Suprapubic skin (tissue), 4 donors: ENCODE measurements at regions not wholly inside any gene's neighbourhood (a gene's known extent, or its start where the extent isn't known, plus 50 kb on each side); places are given as distances from the start of the nearest gene placed in this dataset.

Experiments used
- DNase-seq, 2 donors: peaks; one replicate each; pipeline ENCODE4 v3.0.0-alpha.2; 2019; ENCODE audit warnings: low spot score in 2 of 2
- H3K27ac ChIP-seq: fragments of 200-600 bp; sonication (generic); one replicate; pipeline ENCODE4 v1.5.1; 2019
- H3K27me3 ChIP-seq: fragments of 200-600 bp; sonication (generic); one replicate; pipeline ENCODE4 v1.5.1; 2019
- H3K36me3 ChIP-seq: fragments of 200-600 bp; sonication (generic); one replicate; pipeline ENCODE4 v1.5.1; 2019
- H3K4me1 ChIP-seq: fragments of 200-600 bp; sonication (generic); one replicate; pipeline ENCODE4 v1.5.1; 2019
- H3K4me3 ChIP-seq: fragments of 200-600 bp; sonication (generic); one replicate; pipeline ENCODE4 v1.5.1; 2019; ENCODE audit warnings: mild to moderate bottlenecking
- H3K9me3 ChIP-seq: fragments of 200-600 bp; sonication (generic); one replicate; pipeline ENCODE4 v1.5.1; 2019
- EP300 ChIP-seq: sonication (generic); formaldehyde crosslinking; IDR thresholded peaks from one replicate; pipeline ENCODE4 v1.6.1; 2017; ENCODE audit warnings: antibody characterized with exemption
- POLR2A ChIP-seq, 2 donors: fragments of 450-650 bp; IDR thresholded peaks; one replicate each; pipeline ENCODE4 v1.6.1; 2017; ENCODE audit warnings: antibody characterized with exemption in 2 of 2, mild to moderate bottlenecking in 2 of 2, moderate library complexity in 2 of 2
- POLR2AphosphoS5 ChIP-seq, 3 donors: sonication (generic); formaldehyde crosslinking; IDR thresholded peaks; one replicate each; pipeline ENCODE4 v1.6.1; 2017; ENCODE audit warnings: antibody characterized with exemption in 3 of 3
- WGBS: methylation state at CpG from one replicate; pipeline ENCODE4 v1.1.5; 2018; 5-methylcytosine and 5-hydroxymethylcytosine counted together
- TF ChIP-seq, protein P1 (sequence below), 2 donors: fragments of 200-600 bp in 1 of 2; fragments of 450-650 bp in 1 of 2; sonication (generic) in 1 of 2; IDR thresholded peaks; one replicate each; pipeline ENCODE4 v1.5.1; 2016 to 2019; ENCODE audit warnings: antibody characterized with exemption in 2 of 2, mild to moderate bottlenecking in 1 of 2, moderate library complexity in 1 of 2

DNA sequence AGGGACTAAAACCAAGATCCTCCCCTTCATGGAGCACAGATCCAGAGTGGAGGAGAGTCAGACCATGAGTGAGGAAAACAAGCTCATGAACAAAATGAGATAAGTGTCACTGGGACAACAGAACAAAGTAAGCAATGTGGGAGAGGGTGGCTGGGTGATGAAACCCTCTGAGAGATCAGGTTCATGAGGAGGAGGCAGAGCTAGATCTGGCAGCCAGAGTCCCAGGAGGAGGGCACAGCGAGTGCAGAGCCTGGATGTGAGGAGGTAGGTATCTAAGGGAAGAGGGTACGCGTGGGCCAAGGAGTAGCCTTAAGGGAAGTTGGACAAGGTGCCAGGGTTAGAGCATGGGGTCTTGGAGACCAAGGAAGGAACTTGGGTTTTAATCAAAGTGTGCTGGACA, 1311.9 kb downstream of the UQCRFS1 start:
- no peaks in the 10 kb centered on the region for H3K9me3 ChIP-seq
- DNase-seq, result no peak
- H3K4me3 ChIP-seq, result no peak overlapping the region
- 81% methylated on average over 3 of the region's 3 CpGs for WGBS
- H3K4me1 ChIP-seq, result no peaks in the 10 kb centered on the region
- no peak for TF ChIP-seq POLR2AphosphoS5 (IDR thresholded peaks at IDR 0.05)
- TF ChIP-seq EP300, result no peak
- no peak for TF ChIP-seq POLR2A (IDR thresholded peaks at IDR 0.05)
- TF ChIP-seq, protein P1, sequence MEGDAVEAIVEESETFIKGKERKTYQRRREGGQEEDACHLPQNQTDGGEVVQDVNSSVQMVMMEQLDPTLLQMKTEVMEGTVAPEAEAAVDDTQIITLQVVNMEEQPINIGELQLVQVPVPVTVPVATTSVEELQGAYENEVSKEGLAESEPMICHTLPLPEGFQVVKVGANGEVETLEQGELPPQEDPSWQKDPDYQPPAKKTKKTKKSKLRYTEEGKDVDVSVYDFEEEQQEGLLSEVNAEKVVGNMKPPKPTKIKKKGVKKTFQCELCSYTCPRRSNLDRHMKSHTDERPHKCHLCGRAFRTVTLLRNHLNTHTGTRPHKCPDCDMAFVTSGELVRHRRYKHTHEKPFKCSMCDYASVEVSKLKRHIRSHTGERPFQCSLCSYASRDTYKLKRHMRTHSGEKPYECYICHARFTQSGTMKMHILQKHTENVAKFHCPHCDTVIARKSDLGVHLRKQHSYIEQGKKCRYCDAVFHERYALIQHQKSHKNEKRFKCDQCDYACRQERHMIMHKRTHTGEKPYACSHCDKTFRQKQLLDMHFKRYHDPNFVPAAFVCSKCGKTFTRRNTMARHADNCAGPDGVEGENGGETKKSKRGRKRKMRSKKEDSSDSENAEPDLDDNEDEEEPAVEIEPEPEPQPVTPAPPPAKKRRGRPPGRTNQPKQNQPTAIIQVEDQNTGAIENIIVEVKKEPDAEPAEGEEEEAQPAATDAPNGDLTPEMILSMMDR (IDR thresholded peaks at IDR 0.05), result no peak
- no peaks in the 10 kb centered on the region for H3K27me3 ChIP-seq
- H3K27ac ChIP-seq, result no peak overlapping the region
- H3K36me3 ChIP-seq, result no peaks in the 10 kb centered on the region

GRCh38 chr19:27896091-27896490, 1316.9 kb downstream of the UQCRFS1 start:
- H3K27me3 ChIP-seq, result no peaks in the 10 kb centered on the region
- H3K9me3 ChIP-seq, result no peaks in the 10 kb centered on the region
- H3K27ac ChIP-seq, result no peak overlapping the region
- H3K36me3 ChIP-seq, result no peaks in the 10 kb centered on the region
- WGBS, result 100% methylated on average over 1 of the region's 1 CpG
- no peak overlapping the region for H3K4me3 ChIP-seq
- no peak for TF ChIP-seq POLR2A (IDR thresholded peaks at IDR 0.05)
- TF ChIP-seq EP300, result no peak
- TF ChIP-seq, protein P1 (IDR thresholded peaks at IDR 0.05), result no peak
- no peak for TF ChIP-seq POLR2AphosphoS5 (IDR thresholded peaks at IDR 0.05)
- no peaks in the 10 kb centered on the region for H3K4me1 ChIP-seq
- no peak for DNase-seq

DNA sequence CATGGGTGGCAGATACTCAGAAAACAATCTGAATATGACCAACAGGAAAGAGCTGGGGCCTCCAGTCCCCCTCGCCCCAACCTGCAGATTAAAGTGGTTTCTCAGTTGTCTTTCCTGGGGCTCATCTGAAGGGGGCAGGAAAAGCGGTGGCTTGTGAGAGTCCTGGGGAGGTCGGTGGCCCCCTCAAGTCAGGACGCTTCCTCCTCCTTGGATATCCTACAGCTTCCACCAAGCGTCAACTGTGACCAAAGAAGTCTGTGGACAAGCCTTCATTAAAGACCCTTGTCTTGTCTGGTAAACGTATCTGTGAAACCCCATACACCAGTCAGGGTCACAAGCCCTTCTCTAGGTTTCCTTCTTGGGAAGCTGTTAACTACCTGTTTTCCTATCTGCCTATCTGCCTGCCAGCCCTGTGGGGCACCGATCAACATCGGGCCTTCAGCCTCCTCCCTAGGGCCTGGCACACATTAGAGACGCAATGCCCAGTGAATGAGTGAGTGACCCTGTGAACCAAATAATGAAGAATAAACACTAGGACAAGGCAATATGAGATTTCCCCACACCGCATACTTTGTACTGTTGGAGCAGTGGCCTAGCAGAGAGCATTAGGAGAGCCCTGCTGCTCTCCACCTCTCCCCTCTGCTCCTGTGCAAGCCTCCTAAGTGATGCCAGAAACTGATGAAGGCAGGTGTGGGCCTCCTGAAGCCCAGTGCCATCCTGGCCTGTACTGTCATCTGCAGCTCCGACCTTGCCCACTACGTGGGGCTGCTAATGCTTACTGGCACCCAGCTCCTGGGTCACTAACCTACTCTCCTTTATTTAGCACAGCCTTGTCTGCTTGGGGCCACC, 1317.8 kb downstream of the UQCRFS1 start:
- no peaks in the 10 kb centered on the region for H3K36me3 ChIP-seq
- no peaks in the 10 kb centered on the region for H3K27me3 ChIP-seq
- H3K27ac ChIP-seq, result no peak overlapping the region
- no peak overlapping the region for H3K4me3 ChIP-seq
- no peak for TF ChIP-seq POLR2A (IDR thresholded peaks at IDR 0.05)
- no peak for TF ChIP-seq EP300
- TF ChIP-seq, protein P1 (IDR thresholded peaks at IDR 0.05), result no peak
- H3K9me3 ChIP-seq, result no peaks in the 10 kb centered on the region
- 76% methylated on average over 12 of the region's 12 CpGs for WGBS
- no peaks in the 10 kb centered on the region for H3K4me1 ChIP-seq
- DNase-seq, result no peak

DNA sequence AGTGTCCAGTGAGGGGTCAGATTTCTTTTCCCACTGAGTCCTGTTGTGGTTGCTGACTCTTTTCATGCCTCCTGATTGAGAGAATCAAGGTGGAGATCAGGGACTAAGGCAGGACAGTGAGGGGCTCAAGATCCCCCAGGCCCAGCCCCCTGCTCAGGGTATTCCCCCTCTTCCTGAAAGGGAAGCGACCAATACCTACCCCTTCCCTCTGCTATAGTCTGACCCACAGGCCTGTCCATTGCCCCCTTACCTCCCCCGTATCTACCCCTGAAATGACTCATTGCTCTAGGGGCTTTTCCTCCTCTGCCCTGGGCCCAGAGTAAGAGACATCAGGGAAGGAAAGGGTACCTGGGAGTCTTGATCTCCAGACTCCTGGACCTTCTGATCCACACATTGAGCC, 1320.5 kb downstream of the UQCRFS1 start:
- no peaks in the 10 kb centered on the region for H3K36me3 ChIP-seq
- no peak for DNase-seq
- H3K27ac ChIP-seq, result no peak overlapping the region
- no peaks in the 10 kb centered on the region for H3K4me1 ChIP-seq
- no peaks in the 10 kb centered on the region for H3K9me3 ChIP-seq
- no peaks in the 10 kb centered on the region for H3K27me3 ChIP-seq
- no peak overlapping the region for H3K4me3 ChIP-seq
- no peak for TF ChIP-seq POLR2AphosphoS5 (IDR thresholded peaks at IDR 0.05)
- TF ChIP-seq, protein P1 (IDR thresholded peaks at IDR 0.05), result no peak
- 83% methylated on average over 2 of the region's 2 CpGs for WGBS

DNA sequence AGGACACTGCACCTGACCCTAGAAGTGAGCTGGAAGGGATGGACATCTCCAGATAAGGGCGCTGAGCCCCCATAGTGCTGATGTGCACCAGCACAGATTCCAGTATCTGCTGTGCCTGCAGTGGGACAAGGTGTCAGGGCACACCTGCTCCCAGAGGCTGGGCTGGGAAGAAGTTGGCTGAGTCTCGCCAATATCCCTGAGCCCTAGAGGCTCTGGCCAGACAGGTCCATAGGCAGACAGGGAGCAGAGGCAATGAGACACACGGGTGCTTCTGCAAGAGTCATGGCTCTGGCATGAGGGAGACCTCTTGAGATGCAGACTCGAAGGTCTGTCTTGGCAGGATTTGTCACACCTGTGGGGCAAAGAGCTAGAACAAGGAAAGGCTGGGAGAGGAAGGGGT, 1321.5 kb downstream of the UQCRFS1 start:
- TF ChIP-seq POLR2AphosphoS5 (IDR thresholded peaks at IDR 0.05) (no peak), EP300 (no peak), POLR2A (IDR thresholded peaks at IDR 0.05) (no peak)
- TF ChIP-seq, protein P1 (IDR thresholded peaks at IDR 0.05), result no peak
- no peak for DNase-seq
- WGBS, result 78% methylated on average over 4 of the region's 4 CpGs

More for the DNA sequence above, 1321.5 kb downstream of the UQCRFS1 start:
- Histone ChIP-seq H3K4me1 (no peaks in the 10 kb centered on the region), H3K36me3 (no peaks in the 10 kb centered on the region), H3K27me3 (no peaks in the 10 kb centered on the region), H3K4me3 (no peak overlapping the region), H3K9me3 (no peaks in the 10 kb centered on the region), H3K27ac (no peak overlapping the region)
